ENCODE measurements at regions not wholly inside any gene's neighbourhood (a gene's known extent, or its start where the extent isn't known, plus 50 kb on each side); places are given as distances from the start of the nearest gene placed in this dataset.
A peak's percentile ranks its signal among the peaks of the same experiment; 100 is the strongest.

DNA sequence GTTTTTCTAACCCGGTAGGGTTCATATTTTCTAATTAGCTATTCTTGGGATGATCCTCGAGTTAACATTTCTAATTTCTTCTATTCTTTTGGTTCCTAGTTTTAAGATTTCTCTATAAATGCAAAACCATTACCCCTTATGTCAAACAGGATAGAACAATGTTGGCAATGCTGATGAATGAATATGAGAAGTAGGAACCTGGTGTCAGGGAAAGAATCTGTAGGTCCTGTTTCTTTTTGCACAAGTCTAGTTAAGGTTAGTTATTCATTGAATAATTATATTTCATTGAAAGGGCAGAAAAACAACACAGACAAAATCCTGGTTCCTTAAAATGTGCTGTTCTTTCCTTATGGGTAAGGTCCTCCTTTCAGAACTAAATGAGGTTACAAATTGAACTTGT, 766.4 kb upstream of the FAM98A start:
- no CpG with 5 or more reads among the region's 2 CpGs for WGBS (ENCODE audit: extremely low coverage, insufficient coverage, low lambda C conversion rate)
- DNase-seq = no peak
- no peak overlapping the region for H3K18ac ChIP-seq (ENCODE audit: low read length)
- H3K4me2 ChIP-seq (ENCODE audit: low read length) = no peak overlapping the region
- H3K9ac ChIP-seq (ENCODE audit: low read length) = no peak overlapping the region
- no peak overlapping the region for H3K4me3 ChIP-seq (ENCODE audit: low read length)
- H3K79me1 ChIP-seq (ENCODE audit: low read length) = no peaks in the 10 kb centered on the region
- H2BK5ac ChIP-seq (ENCODE audit: low read length) = no peak overlapping the region
- H3K4me1 ChIP-seq (ENCODE audit: control insufficient read depth, low read depth, low read length) = peaks cover 3% of the 10 kb centered on the region
- no peak overlapping the region for H3K27ac ChIP-seq (ENCODE audit: low read depth, low read length)
- H2AK5ac ChIP-seq (ENCODE audit: low read length) = no peak overlapping the region
- H4K8ac ChIP-seq (ENCODE audit: low read depth, low read length) = no peak overlapping the region
- no peaks in the 10 kb centered on the region for H3K79me2 ChIP-seq (ENCODE audit: control insufficient read depth, insufficient read depth, low read length)
- H4K5ac ChIP-seq (ENCODE audit: low read length) = no peak overlapping the region
- no peak overlapping the region for H3K56ac ChIP-seq (ENCODE audit: low read length)
- no peaks in the 10 kb centered on the region for H3K36me3 ChIP-seq (ENCODE audit: control insufficient read depth, insufficient read depth, low read length)
- H2BK120ac ChIP-seq (ENCODE audit: low read depth, low read length) = no peak overlapping the region
- no peaks in the 10 kb centered on the region for H3K27me3 ChIP-seq (ENCODE audit: insufficient read depth, low read length, poor library complexity)
- no peak overlapping the region for H2BK15ac ChIP-seq (replicated peaks; ENCODE audit: low read depth)
- no peak overlapping the region for H3K4ac ChIP-seq (ENCODE audit: low read depth, low read length)
- H3K23ac ChIP-seq (ENCODE audit: low read length) = no peak overlapping the region

DNA sequence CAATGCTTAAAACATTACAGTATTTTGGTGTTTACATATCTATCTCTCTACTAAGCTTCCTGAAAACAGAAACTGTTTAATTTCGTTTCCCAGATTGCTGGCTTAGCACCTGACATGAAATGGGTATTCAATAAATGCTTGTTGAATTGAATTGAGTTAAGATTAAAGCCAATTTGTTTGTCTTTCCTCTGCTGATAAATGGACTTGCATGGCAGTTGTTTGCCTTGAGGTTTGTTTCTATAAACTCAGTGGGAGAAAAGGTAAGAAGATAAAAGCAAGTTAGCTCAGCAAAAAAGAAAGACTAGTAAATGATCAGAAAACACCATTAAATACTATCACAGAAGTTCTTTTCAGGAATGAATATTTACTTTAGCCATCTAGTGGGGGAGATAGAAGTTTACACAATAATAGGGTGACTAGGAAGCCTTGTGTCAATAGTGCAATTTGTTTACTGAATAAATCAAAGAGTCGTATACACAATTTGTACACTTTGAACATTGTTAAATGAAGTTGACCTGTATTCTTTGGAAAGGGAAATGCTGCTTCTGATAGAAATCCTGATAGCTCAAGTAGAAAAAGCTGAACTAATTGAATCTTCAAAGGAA, 754.5 kb upstream of the FAM98A start:
- Histone ChIP-seq H3K9ac (ENCODE audit: low read length) (no peak overlapping the region), H3K4me2 (ENCODE audit: low read length) (no peak overlapping the region), H2BK15ac (replicated peaks; ENCODE audit: low read depth) (peak overlapping the region; percentile 36), H3K4ac (ENCODE audit: low read depth, low read length) (no peak overlapping the region), H2BK120ac (ENCODE audit: low read depth, low read length) (no peak overlapping the region), H4K5ac (ENCODE audit: low read length) (no peak overlapping the region), H3K23ac (ENCODE audit: low read length) (no peak overlapping the region), H2BK5ac (ENCODE audit: low read length) (no peak overlapping the region), H3K79me2 (ENCODE audit: control insufficient read depth, insufficient read depth, low read length) (no peaks in the 10 kb centered on the region), H3K4me3 (ENCODE audit: low read length) (no peak overlapping the region), H3K18ac (ENCODE audit: low read length) (no peak overlapping the region), H3K56ac (ENCODE audit: low read length) (no peak overlapping the region), H3K79me1 (ENCODE audit: low read length) (no peaks in the 10 kb centered on the region), H4K8ac (ENCODE audit: low read depth, low read length) (no peak overlapping the region), H3K27ac (ENCODE audit: low read depth, low read length) (no peak overlapping the region), H3K27me3 (ENCODE audit: insufficient read depth, low read length, poor library complexity) (no peaks in the 10 kb centered on the region), H3K36me3 (ENCODE audit: control insufficient read depth, insufficient read depth, low read length) (no peaks in the 10 kb centered on the region), H3K4me1 (ENCODE audit: control insufficient read depth, low read depth, low read length) (no peaks in the 10 kb centered on the region), H2AK5ac (ENCODE audit: low read length) (no peak overlapping the region)
- peak; percentile 31 for DNase-seq
- WGBS (ENCODE audit: extremely low coverage, insufficient coverage, low lambda C conversion rate) = no CpG with 5 or more reads among the region's 2 CpGs

DNA sequence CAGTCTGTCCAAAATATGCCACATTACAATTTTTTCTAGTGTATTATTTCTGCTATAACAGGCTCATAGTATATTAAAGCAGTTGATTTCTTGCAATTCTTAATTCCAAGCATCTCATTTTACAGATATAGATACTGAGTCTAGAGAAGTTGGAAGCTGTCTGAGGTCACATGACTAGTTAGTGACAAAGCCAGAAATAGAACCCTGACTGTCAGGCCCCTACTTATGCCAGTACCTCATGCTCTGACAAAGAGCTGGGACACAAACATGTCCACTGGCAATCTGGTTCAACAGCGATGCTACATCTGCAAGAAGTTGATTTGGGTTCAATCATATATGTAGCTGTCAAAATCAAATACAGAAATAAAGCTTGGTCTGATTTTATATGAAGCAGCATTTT, 750.4 kb upstream of the FAM98A start:
- H3K79me1 ChIP-seq (ENCODE audit: low read length) = no peaks in the 10 kb centered on the region
- H3K4ac ChIP-seq (ENCODE audit: low read depth, low read length) = no peak overlapping the region
- H3K4me1 ChIP-seq (ENCODE audit: control insufficient read depth, low read depth, low read length) = no peaks in the 10 kb centered on the region
- H3K79me2 ChIP-seq (ENCODE audit: control insufficient read depth, insufficient read depth, low read length) = no peaks in the 10 kb centered on the region
- no peaks in the 10 kb centered on the region for H3K36me3 ChIP-seq (ENCODE audit: control insufficient read depth, insufficient read depth, low read length)
- H2BK5ac ChIP-seq (ENCODE audit: low read length) = no peak overlapping the region
- H3K27ac ChIP-seq (ENCODE audit: low read depth, low read length) = no peak overlapping the region
- H3K9ac ChIP-seq (ENCODE audit: low read length) = no peak overlapping the region
- no peak overlapping the region for H3K56ac ChIP-seq (ENCODE audit: low read length)
- H3K27me3 ChIP-seq (ENCODE audit: insufficient read depth, low read length, poor library complexity) = no peaks in the 10 kb centered on the region
- H3K4me2 ChIP-seq (ENCODE audit: low read length) = no peak overlapping the region
- WGBS (ENCODE audit: extremely low coverage, insufficient coverage, low lambda C conversion rate) = no CpG with 5 or more reads among the region's 1 CpG
- no peak overlapping the region for H4K5ac ChIP-seq (ENCODE audit: low read length)
- no peak overlapping the region for H3K18ac ChIP-seq (ENCODE audit: low read length)
- H3K23ac ChIP-seq (ENCODE audit: low read length) = no peak overlapping the region
- H2BK15ac ChIP-seq (replicated peaks; ENCODE audit: low read depth) = no peak overlapping the region
- H2AK5ac ChIP-seq (ENCODE audit: low read length) = no peak overlapping the region
- no peak overlapping the region for H3K4me3 ChIP-seq (ENCODE audit: low read length)
- no peak for DNase-seq
- H2BK120ac ChIP-seq (ENCODE audit: low read depth, low read length) = peak overlapping the region; percentile 45
- H4K8ac ChIP-seq (ENCODE audit: low read depth, low read length) = no peak overlapping the region

DNA sequence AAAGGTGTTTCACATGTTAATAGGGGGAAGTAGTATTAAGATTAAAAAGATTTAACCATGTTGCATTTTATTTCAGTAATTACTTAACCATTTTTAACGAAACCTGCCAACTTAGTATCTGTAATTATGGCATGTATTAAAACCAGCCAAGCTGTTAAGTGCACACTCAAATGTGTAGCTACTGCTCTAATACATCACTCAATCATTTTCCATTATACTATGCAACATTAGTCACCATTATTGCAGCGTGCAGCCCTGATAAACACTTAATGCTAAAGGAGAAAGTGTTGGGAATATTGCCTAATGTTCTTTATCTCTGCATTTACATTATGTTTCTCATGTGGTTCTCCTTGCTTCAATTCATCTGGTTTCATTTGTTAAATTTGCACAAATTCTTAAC, 745.9 kb upstream of the FAM98A start:
- no peak overlapping the region for H2AK5ac ChIP-seq (ENCODE audit: low read length)
- H2BK120ac ChIP-seq (ENCODE audit: low read depth, low read length) = no peak overlapping the region
- no CpG with 5 or more reads among the region's 2 CpGs for WGBS (ENCODE audit: extremely low coverage, insufficient coverage, low lambda C conversion rate)
- no peaks in the 10 kb centered on the region for H3K79me1 ChIP-seq (ENCODE audit: low read length)
- no peak overlapping the region for H4K5ac ChIP-seq (ENCODE audit: low read length)
- H3K4me1 ChIP-seq (ENCODE audit: control insufficient read depth, low read depth, low read length) = no peaks in the 10 kb centered on the region
- no peak overlapping the region for H3K56ac ChIP-seq (ENCODE audit: low read length)
- no peak overlapping the region for H3K18ac ChIP-seq (ENCODE audit: low read length)
- H3K36me3 ChIP-seq (ENCODE audit: control insufficient read depth, insufficient read depth, low read length) = no peaks in the 10 kb centered on the region
- H3K27ac ChIP-seq (ENCODE audit: low read depth, low read length) = no peak overlapping the region
- no peak overlapping the region for H3K9ac ChIP-seq (ENCODE audit: low read length)
- DNase-seq = no peak
- no peak overlapping the region for H2BK5ac ChIP-seq (ENCODE audit: low read length)
- H3K23ac ChIP-seq (ENCODE audit: low read length) = no peak overlapping the region
- H4K8ac ChIP-seq (ENCODE audit: low read depth, low read length) = no peak overlapping the region
- H3K79me2 ChIP-seq (ENCODE audit: control insufficient read depth, insufficient read depth, low read length) = no peaks in the 10 kb centered on the region
- H2BK15ac ChIP-seq (replicated peaks; ENCODE audit: low read depth) = no peak overlapping the region
- H3K4me2 ChIP-seq (ENCODE audit: low read length) = no peak overlapping the region
- no peaks in the 10 kb centered on the region for H3K27me3 ChIP-seq (ENCODE audit: insufficient read depth, low read length, poor library complexity)
- no peak overlapping the region for H3K4ac ChIP-seq (ENCODE audit: low read depth, low read length)
- no peak overlapping the region for H3K4me3 ChIP-seq (ENCODE audit: low read length)

DNA sequence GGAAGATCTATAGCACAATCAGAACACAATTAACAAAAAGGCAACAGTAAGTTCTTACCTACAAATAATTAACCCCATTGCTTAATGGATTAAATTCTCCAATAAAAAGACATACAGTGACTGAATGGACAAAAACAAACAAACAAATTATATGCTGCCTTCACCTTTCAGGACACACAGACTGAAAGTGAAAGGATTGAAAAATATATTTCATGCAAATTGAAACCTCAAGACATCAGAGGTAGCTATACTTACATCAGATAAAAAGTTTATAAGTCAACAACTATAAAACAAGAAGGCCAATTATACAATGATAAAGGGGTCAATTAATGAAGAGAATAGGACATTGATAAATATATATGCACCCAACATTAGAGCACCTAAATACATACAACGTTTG, 741.2 kb upstream of the FAM98A start:
- no peak overlapping the region for H2BK5ac ChIP-seq (ENCODE audit: low read length)
- no peaks in the 10 kb centered on the region for H3K4me1 ChIP-seq (ENCODE audit: control insufficient read depth, low read depth, low read length)
- H3K56ac ChIP-seq (ENCODE audit: low read length) = no peak overlapping the region
- no peak overlapping the region for H3K4me2 ChIP-seq (ENCODE audit: low read length)
- H3K27me3 ChIP-seq (ENCODE audit: insufficient read depth, low read length, poor library complexity) = no peaks in the 10 kb centered on the region
- H4K8ac ChIP-seq (ENCODE audit: low read depth, low read length) = no peak overlapping the region
- H3K4me3 ChIP-seq (ENCODE audit: low read length) = no peak overlapping the region
- no peak overlapping the region for H2AK5ac ChIP-seq (ENCODE audit: low read length)
- H3K36me3 ChIP-seq (ENCODE audit: control insufficient read depth, insufficient read depth, low read length) = no peaks in the 10 kb centered on the region
- H3K18ac ChIP-seq (ENCODE audit: low read length) = no peak overlapping the region
- DNase-seq = no peak
- no peak overlapping the region for H3K4ac ChIP-seq (ENCODE audit: low read depth, low read length)
- no peak overlapping the region for H2BK15ac ChIP-seq (replicated peaks; ENCODE audit: low read depth)
- H3K9ac ChIP-seq (ENCODE audit: low read length) = no peak overlapping the region
- no peak overlapping the region for H3K23ac ChIP-seq (ENCODE audit: low read length)
- no peak overlapping the region for H4K5ac ChIP-seq (ENCODE audit: low read length)
- no peaks in the 10 kb centered on the region for H3K79me2 ChIP-seq (ENCODE audit: control insufficient read depth, insufficient read depth, low read length)
- no peaks in the 10 kb centered on the region for H3K79me1 ChIP-seq (ENCODE audit: low read length)
- H3K27ac ChIP-seq (ENCODE audit: low read depth, low read length) = no peak overlapping the region
- WGBS (ENCODE audit: extremely low coverage, insufficient coverage, low lambda C conversion rate) = no CpG with 5 or more reads among the region's 1 CpG
- no peak overlapping the region for H2BK120ac ChIP-seq (ENCODE audit: low read depth, low read length)

DNA sequence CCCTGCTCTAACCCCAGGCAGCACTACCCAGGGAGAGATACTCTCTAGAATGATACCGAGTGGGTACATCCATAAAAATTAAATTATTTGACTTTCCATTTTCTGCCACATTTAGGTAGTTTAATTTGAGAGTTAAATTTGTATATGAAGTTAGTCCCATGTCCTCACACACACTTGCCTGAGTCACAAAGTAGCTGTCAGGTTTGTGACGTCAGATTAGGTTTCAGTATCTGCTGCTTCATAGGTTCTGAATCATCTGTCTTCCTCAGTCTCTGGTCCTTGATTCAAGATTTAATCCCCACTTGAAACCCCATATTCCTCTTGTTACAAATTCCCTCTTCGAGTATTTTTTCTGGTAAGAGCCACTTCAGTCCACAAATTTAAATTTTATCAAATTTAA, 738.6 kb upstream of the FAM98A start:
- WGBS (ENCODE audit: extremely low coverage, insufficient coverage, low lambda C conversion rate) = no CpG with 5 or more reads among the region's 3 CpGs
- Histone ChIP-seq H2BK15ac (replicated peaks; ENCODE audit: low read depth) (no peak overlapping the region), H3K23ac (ENCODE audit: low read length) (no peak overlapping the region), H3K18ac (ENCODE audit: low read length) (no peak overlapping the region), H2BK120ac (ENCODE audit: low read depth, low read length) (no peak overlapping the region), H4K8ac (ENCODE audit: low read depth, low read length) (no peak overlapping the region), H3K56ac (ENCODE audit: low read length) (no peak overlapping the region), H3K4me1 (ENCODE audit: control insufficient read depth, low read depth, low read length) (no peaks in the 10 kb centered on the region), H3K4me2 (ENCODE audit: low read length) (no peak overlapping the region), H3K27ac (ENCODE audit: low read depth, low read length) (no peak overlapping the region), H3K79me1 (ENCODE audit: low read length) (no peaks in the 10 kb centered on the region), H3K4ac (ENCODE audit: low read depth, low read length) (no peak overlapping the region), H3K9ac (ENCODE audit: low read length) (no peak overlapping the region), H2BK5ac (ENCODE audit: low read length) (no peak overlapping the region), H3K79me2 (ENCODE audit: control insufficient read depth, insufficient read depth, low read length) (no peaks in the 10 kb centered on the region), H2AK5ac (ENCODE audit: low read length) (no peak overlapping the region), H3K36me3 (ENCODE audit: control insufficient read depth, insufficient read depth, low read length) (no peaks in the 10 kb centered on the region), H3K4me3 (ENCODE audit: low read length) (no peak overlapping the region), H3K27me3 (ENCODE audit: insufficient read depth, low read length, poor library complexity) (no peaks in the 10 kb centered on the region), H4K5ac (ENCODE audit: low read length) (no peak overlapping the region)
- DNase-seq = no peak
